GM12892 (cell line): ENCODE measurements at regions not wholly inside any gene's neighbourhood (a gene's known extent, or its start where the extent isn't known, plus 50 kb on each side); places are given as distances from the start of the nearest gene placed in this dataset.

Experiments used
- POLR2A ChIP-seq: IDR thresholded peaks from 2 replicates; pipeline ENCODE4 v1.6.1; 2011; ENCODE audit warnings: low read depth, low read length, control low read depth
- POLR2AphosphoS5 ChIP-seq: IDR thresholded peaks from 2 replicates; pipeline ENCODE4 v1.6.1; 2011; ENCODE audit warnings: low read depth, low read length, control low read depth

- no peak for TF ChIP-seq POLR2AphosphoS5
- no peak for TF ChIP-seq POLR2A
Observed at GRCh38 chr5:12072441-12072840, 168.2 kb upstream of the CTNND2 start.
